Activated T-helper 1 cell treated with anti-CD3 and anti-CD28 coated beads, Interleukin-2, amount 50 U/mL, for 16 hours (primary cell): ENCODE measurements at regions not wholly inside any gene's neighbourhood (a gene's known extent, or its start where the extent isn't known, plus 50 kb on each side); places are given as distances from the start of the nearest gene placed in this dataset.

Experiments
- DNase-seq, 2 donors: peaks; one replicate each; pipeline ENCODE4 v3.0.0-alpha.2; 2020; ENCODE audit warnings: low read depth in 1 of 2, low spot score in 1 of 2

DNA sequence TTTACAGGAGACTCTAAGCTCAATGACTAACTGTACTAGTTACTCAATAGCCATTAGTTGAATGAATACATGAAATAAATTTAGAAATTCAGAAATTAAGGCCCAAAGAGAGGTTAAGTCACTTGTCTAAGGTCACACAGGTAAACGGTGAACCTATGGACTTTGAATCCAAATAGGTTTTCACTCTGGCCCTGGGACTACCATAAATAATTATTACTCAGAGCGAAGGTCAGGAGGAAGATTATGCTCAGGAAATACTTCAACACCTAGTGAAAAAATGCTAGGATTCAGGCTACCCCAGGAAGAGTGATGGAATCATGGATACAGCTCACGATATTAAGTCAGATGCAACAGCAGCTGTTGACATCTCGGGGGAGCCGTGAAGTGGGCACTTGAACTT, 417.4 kb downstream of the GABRG2 start:
- no peak for DNase-seq

DNA sequence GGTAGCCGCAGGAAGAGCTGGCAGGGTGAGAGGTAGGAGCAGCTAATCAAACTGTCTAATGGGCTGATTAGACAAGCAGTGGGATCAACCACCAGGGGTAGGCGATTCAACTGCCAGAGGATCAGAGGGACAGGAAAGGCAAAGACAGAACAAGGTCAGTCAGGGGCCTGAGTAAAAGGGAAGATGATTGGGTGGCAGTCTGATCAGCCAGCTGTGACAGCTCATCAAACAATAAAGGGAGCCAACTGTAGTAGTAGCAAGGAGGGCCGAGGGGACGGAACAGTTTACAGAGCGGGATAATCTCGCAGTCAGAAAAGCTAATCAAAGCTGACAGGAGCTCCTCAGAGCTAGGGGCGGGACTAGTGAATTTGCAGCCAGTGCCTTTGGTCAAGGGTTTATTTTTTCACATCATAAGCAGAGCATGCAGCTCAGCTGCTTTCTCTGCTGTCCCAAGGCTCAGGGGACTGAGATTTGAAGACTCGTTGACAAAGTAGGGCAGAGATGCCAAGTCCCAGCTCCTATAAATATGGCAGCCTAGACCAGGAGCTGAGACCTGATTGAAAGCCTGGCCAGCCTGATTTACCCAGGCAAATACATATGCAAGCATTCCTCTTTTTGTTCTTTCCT, 418.2 kb downstream of the GABRG2 start:
- DNase-seq = no peak

DNA sequence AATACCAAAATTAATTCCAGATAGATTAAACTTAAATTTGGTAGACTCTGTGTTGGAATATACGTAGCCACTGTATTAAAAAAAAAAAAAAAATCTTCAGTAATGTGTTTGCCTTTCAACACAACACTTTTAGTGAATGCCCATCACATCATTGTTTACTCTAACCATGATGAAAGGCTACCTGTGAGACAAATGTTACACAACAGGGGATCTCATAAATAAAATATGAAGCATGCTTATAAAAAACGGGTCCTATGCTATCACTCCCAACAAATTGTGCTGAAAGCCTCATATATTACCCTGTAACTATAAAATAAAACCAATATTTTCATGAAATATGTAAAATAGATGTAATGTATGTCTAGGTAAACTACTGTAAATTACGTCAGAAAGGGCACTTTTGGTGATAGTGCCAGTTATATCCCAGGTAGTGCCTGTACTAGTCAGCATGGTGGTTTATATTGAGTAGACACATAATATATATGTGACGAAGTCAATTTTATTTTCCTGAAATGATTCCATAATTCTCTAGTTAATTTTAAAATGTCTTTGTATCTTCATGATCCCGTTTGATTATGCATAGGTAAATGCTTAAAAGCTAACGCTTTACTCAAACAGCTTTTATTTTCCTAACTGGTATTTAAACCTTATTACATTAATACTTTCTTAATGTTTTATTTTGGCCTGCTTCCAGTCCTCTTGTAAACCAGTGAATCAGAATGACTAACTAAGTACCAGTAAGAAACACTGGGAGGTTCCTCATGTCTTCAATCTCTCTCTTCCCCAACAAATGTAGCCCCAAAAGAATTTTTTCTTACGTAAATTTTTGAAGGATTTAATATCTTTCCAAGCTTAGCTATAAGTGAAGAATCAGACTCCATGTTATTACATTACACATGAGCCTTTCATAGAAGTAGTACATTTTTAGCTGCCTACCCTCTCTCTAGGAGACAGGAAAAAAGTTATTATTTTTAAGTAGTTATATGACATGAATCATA, 420.3 kb downstream of the GABRG2 start:
- no peak for DNase-seq

DNA sequence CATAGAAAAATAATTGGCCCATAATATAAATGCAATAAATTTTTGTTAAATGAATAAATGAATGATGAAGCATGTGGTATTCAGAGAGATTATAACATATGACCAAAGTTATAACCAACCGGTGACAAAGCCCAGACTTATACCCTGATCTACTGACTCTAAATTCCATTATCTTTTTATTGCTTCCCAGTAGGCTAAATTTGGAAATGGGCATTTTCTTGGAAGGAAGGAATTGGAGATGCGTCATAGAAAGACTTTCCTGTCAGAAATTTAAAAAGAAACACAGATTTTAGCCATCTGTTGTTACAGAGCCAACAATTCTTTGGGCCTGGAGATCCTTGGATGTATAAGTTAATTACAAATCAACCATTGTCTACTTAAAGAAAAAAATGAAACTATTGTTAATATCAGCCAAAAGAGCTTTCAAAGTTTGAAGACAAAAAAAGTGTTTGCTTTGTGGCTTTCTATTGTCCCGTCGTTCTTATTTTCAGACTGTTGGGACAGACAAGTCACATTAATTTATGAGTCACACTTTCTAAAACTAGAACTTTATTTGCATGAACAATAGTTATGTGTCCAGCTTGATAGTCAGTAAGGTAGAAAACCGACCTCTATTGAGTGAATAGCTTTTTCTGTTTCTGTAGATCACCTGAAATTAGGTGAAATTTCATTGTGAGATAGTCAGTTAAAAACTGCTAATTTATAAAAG, 428.7 kb downstream of the GABRG2 start:
- DNase-seq = no peak

DNA sequence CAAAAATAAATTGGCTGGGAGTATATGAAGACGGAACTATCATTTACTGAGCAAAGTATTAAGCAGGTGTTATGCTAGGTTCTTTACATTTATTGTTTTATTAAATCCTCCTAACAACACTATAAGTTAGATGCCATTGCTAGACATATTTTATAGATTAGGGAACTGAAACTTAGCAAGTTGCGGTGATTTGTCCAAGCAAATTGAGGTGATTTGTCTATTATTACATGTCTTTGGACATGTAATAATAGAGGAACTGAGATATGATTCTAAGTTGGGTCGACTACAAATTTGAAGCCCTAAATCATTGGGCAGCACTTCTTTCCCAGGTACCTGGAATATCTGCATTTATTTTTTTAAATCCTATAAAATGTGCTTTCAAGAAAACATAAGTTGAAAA, 429.9 kb downstream of the GABRG2 start:
- no peak for DNase-seq

DNA sequence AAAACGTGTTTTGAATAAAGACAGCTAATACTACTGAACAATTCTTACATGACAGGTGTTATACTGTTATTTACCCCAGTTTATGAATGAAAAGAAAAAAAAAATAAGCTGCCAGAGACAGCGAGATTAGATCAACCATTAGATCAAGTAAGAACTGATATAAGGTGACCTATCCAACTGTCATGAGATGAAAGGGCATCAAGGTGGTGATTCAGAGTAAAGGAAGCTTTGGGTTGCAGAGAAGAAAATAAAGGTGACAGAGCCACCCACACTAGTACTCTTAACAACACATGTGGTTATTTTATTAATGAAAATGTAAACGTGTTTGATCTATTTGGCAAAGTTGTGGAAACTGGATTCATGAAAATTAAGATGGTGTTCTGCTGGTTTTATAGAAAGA, 435.2 kb downstream of the GABRG2 start:
- DNase-seq = no peak

DNA sequence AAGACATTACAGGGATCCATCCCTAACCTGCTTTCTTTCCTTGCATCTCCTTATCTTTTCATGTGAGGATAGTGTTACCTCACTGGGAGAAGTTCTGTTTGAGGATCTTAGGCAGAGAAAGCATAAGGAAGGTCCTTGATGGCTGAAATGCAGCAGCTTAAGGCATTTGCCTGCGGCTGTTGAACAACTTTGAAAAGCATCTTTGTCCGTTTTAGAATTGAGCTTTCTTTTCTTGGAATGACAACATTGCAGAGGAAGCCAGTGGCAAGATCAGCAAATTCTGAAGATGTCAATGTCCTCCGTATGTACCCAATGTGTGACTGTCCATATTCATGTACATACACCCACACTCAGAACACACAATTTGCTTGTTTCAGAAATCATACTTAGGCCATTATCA, 436.2 kb downstream of the GABRG2 start:
- DNase-seq = no peak

DNA sequence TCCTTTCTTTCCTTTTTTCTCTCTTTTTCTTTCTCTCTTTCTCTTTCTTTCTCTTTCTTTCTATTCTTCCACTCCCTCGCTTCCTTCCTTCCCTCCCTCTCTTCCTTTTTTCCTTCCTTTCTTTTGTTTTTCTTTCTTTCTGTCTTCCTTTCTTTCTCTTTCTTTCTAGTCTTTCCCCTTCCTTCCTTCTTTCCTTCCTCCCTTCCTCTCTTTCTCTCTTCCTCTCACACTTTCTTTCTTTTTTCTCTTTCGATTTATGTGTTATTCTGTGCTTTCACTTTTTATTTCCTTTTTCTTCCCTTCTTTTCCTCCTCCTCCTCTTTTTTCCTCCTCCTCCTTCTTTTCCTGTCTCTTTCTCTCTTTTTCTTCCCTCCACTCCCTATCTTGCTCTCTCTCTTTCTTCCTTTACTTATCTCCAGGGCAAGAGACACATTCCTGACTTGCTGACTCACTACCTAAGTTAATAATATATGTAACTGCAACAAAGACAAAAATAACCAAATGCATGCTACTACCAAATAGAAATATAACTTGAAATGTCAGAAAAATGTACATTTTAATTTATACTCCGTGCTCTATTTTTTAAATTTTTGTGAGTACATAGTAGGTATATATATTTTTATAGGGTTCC, 445.5 kb downstream of the GABRG2 start:
- no peak for DNase-seq

DNA sequence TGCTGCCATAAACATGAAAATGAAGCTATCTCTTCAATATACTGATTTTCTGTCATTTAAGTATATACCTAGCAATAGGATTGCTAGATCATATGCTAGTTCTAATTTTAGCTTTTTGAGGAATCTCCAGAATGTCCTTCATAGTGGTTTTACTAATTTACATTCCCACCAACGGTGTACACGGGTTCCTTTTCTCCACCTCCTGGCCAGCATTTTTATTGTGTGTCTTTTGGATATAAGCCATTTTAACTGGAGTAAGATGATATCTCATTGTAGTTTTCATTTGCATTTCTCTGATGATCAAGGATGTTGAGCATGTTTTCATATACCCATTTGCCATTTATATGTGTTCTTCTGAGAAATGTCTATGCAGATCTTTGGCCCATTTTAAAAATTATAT, 446.5 kb downstream of the GABRG2 start:
- no peak for DNase-seq

DNA sequence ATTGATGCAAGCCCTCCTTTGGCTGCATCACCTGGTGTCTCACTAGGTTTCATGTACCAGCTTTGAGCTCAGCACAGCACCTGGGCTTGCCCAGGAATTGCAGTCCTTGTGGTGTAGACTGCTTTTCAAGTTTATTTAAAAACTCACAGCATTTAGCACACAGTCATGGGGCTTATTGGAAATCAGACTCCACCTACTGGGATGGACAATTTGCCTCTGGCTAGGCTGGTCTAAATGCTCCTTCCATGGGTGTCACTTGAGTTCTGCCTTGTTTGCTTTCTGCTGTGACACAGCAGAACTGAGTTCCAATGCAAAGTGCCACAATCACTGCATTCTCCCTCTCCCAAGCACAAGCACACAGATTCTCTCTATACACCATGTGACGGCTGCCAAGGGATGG, 453.3 kb downstream of the GABRG2 start:
- DNase-seq = no peak

DNA sequence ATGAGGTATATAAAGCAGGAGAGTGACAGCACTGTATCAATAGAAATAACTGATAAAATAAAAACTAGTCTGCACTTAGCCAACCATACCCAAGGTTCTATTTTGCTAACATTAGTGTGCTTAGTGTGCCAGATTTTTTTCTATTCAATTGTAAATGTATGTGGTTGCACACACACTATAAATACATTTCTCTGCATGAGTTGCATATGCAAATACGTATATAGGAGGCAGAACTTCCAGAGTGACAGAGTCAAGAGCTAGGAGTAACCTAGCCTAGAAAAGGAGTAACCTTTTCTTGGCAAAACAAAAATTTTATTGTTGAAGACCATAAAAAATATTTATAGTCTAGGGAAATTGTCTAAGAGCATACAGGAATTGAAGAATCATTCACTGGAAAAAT, 461.6 kb downstream of the GABRG2 start:
- no peak for DNase-seq

DNA sequence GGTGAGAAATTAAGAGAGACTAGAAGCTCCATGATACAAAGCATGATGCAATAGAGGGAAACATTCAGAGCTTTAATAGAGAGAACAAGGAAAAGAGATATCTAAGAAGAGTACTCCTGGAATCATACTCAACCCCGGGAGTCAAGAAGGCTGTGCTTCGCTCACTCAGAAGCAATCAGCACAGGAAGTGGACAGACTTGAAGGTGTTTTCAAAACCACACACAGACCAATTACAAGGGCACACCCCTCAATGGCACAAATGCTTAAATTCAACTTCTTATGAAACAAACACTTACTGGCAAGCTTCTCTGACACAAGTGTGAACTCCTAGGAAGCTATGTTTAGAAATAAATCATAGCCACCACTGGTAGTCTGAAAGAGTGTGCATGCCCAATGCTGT, 462.3 kb downstream of the GABRG2 start:
- no peak for DNase-seq

DNA sequence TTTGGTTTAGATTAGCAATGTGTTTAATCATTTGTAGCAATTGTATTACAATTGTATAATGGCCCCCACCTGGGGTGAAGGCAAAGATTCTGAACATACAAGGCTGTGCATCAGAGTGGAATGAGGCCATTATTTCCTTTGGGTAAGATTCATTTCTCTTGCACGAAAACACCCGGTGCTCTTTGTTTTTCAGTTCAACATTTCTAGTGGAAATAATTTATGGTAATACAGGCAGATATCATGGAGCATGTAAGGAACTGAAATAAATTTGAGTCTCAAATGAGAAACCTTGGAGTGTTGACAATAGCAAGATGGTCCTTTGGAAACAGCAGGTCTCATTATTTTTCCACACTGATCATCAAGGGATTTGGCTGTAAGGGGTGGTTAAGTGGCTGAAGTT, 475.9 kb downstream of the GABRG2 start:
- no peak for DNase-seq

DNA sequence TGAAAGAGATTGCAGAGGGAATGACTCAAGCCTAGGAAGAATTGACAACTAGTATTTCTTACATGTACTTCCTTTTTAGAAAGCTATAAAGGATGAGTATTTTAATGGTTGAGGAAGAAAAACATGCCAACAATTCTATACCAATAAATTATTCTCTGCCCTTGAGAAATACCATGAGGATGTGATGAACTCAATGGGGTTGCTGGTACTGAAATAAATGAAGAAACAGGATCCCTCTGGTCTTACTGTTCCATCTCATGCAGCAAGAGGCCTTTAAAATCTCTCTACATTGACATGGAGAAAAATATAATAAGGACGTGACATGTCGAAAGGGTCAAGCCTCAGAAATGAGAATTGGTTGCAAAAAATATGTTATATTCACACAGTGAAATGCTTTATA, 477.3 kb downstream of the GABRG2 start:
- no peak for DNase-seq

DNA sequence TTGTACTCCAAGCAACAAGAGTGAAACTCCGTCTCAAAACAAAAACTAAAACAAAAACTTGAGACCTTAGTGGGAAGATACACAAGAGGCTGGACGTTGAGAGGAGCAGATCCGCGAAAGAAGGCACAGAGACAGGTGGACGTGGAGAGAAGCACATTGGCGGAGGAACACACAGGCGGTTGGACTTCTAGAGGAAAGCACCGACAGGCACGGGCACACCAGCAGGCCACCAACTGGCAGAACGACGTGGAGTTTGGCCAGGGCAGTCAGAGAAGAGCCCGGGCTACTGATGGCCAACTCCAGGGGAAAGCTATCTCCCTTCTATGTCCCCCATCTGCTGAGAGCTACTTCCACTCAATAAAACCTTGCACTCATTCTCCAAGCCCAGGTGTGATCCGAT, 482.7 kb downstream of the GABRG2 start:
- DNase-seq = no peak

DNA sequence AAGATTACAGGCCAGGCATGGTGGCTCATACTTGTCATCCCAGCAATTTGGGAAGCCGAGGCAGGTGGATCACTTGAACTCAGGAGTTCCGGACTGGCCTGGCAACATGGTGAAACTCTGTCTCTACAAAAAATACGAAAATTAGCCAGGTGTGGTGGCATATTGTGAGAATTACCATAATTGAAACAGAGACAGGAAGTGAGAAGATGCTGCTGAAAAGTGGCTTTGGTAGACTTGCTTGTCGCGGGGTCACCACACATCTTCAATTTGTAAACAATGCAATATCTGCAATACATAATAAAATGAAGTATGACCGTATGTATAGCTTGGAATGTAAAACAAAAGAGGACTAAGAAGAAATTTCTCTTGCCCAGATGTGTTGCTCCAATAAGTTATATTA, 490.5 kb downstream of the GABRG2 start:
- DNase-seq = no peak

DNA sequence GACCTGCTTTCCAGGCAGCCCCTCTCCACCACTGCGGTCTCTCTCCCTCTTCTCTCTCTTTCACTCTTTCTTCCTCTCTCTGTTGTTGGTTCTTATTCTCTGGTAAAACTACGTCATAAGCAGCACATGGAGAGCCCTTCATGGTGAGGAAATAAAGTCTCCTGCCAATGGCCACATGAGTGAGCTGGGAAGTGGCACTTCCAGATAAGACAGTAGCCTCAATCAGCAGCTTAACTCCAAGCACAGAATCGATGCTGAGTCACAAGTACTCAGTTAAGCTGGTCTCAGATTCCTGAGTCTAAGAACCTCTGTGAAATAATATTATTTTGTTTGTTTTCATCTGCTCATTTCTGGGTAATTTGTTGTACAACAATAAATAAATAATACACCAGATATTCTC, 500.1 kb downstream of the GABRG2 start:
- no peak for DNase-seq

DNA sequence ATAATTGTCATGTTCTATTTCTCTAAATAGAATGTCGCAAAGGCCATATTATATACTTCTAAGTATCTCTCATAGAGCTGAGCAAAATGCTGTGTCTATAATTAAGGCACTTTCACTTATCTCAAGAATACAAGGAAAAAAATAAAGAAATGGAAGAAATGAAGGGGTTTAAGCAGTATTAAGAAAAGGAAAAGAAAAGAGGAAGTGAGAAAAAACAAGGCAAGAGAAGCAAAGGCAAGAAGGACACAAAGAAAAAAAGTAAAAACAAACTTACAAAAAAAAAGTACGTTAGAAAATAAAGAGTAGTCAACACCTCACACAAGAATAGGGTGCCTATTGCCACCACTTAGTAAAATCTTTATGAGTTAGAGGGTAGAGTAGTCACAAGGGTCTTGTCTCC, 506.2 kb downstream of the GABRG2 start:
- no peak for DNase-seq

DNA sequence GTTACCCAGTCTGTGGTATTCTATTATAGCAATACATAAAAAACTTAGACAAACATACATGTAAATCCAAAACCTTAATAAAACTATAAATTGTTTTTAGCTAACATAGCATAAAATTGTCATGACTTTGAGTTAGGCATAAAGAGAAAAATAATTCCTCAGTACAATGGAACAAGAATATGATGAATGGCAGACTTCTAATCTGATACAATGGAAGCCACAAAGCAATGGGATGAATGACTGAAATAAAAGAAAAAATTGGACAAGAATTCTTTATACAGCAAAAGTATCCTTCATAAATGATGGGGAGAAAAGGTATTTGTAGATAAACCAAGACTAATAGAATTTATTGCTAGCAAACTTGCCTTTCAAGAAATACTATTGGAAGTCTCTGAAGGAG, 524.2 kb downstream of the GABRG2 start:
- no peak for DNase-seq

DNA sequence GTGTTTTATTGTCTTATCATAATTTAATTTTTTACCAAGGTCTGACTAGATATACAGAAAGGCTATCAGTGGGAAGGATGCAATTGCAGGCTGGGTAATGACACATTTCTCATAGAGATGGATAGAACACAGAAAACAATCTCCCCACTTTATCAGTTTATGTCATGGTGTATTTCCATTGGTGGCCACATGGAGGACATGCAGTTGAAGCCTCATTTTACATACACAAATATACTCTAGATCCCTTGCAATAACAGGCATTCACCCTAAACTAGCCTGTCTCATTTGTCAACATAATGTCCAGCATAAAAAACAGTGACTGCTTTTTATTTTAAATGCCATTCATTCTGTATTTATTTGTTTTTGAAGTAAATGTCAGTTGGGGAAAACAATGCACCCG, 526.3 kb downstream of the GABRG2 start:
- DNase-seq = no peak

DNA sequence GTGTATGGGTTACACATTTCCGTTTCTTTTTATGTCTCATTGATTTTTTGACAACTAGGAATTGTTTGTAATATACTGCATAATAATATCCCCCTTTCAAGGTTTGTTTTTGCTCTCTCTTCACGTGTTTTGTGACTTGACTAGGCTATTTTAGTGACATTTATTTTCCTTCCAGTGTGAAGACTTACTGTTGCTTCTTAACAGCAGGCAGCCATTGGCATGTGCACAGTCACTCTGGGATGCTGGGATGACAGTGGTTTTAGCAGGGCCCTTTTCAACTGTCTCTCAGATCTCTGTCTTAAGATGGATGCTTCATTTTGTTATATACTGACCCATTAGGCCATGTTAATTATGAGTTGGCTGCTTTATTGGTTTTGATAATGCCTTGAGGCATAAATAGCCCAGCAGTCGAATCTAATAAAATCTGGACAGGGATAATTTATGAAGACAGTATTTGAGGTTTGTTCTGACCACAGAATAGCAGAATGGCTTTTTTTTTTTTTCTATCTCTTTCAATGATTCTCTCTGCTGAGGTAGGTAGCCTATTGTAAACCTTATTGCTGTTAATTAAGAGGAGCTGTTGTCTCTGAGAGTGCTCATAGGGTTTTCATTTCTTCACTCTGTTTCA, 536.0 kb downstream of the GABRG2 start:
- DNase-seq = no peak
